Thymus (tissue), 11 donors: ENCODE measurements at regions not wholly inside any gene's neighbourhood (a gene's known extent, or its start where the extent isn't known, plus 50 kb on each side); places are given as distances from the start of the nearest gene placed in this dataset.
A peak's percentile ranks its signal among the peaks of the same experiment; 100 is the strongest.
"Not testable (repeated sequence)": the region's sequence is repeated elsewhere in the genome, so short reads cannot be mapped to it uniquely, and the experiment has no call there.

Experiments used
- DNase-seq, 9 donors: peaks; one replicate each; pipeline ENCODE4 v3.0.0-alpha.2; 2013; ENCODE audit warnings: low spot score in 9 of 9, low read depth in 6 of 9, missing footprints in 1 of 9
- H3K27ac ChIP-seq, 2 donors: one replicate each; pipeline ENCODE4 v1.5.1; 2013; ENCODE audit warnings: control low read depth in 1 of 2, low read depth in 1 of 2, low read length in 1 of 2, mild to moderate bottlenecking in 1 of 2, moderate library complexity in 1 of 2
- H3K27me3 ChIP-seq, 2 donors: one replicate each; pipeline ENCODE4 v1.5.1; 2013; ENCODE audit warnings: low read length in 1 of 2; ENCODE audit not compliant: control insufficient read depth in 2 of 2, insufficient read depth in 1 of 2
- H3K36me3 ChIP-seq, 2 donors: one replicate each; pipeline ENCODE4 v1.5.1; 2013; ENCODE audit warnings: low read length in 1 of 2, mild to moderate bottlenecking in 1 of 2, moderate library complexity in 1 of 2; ENCODE audit not compliant: control insufficient read depth in 2 of 2, insufficient read depth in 2 of 2
- H3K4me1 ChIP-seq, 2 donors: one replicate each; pipeline ENCODE4 v1.5.1; 2013; ENCODE audit warnings: low read length in 2 of 2; ENCODE audit not compliant: control insufficient read depth in 2 of 2, insufficient read depth in 2 of 2
- H3K4me3 ChIP-seq, 2 donors: one replicate each; pipeline ENCODE4 v1.5.1; 2013; ENCODE audit warnings: low read length in 2 of 2, control low read depth in 1 of 2, mild to moderate bottlenecking in 1 of 2
- H3K9me3 ChIP-seq, 2 donors: one replicate each; pipeline ENCODE4 v1.5.1; 2013; ENCODE audit warnings: low read length in 1 of 2, mild to moderate bottlenecking in 1 of 2; ENCODE audit not compliant: control insufficient read depth in 2 of 2, insufficient read depth in 1 of 2
- WGBS: extraction: QIAGEN DNeasy Blood & Tissue Kit; methylation state at CpG from one replicate; pipeline ENCODE4 v1.1.7; 2013; 5-methylcytosine and 5-hydroxymethylcytosine counted together
- donor health status: healthy.

DNA sequence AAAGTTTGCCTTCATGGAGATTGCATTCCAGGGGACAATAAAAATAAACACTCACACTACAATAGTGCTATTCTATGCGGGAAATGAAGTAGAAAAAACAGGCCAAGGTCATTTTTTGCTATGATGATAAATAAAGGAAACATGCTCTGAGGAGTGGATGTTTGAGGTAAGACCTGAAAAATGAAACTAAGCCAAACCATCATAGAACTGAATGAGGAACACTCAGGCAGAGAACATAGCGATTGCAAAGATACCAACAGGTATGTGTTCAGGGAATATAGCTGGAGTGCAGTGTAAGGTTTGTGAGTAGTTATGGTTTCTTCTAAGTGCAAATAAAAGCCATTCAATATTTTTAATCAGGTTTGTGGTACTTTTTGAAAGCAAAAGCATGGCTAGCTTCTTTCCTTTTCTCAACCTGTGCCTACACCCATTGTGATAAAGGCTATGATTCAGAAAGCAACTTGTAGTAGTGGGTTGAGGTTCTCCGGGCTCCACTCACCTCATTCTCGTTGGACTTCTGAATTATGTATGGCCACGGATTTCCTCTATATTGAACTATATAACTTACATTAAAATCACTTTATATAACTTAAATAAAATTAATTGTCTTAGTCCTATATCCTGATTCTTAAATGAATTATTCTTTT is 278.2 kb upstream of the CHORDC1 start:
- H3K36me3 ChIP-seq, result no peaks in the 10 kb centered on the region
- H3K9me3 ChIP-seq, result no peaks in the 10 kb centered on the region
- no peak for DNase-seq
- WGBS, result 88% methylated on average over 5 of the region's 5 CpGs
- H3K27me3 ChIP-seq, result no peaks in the 10 kb centered on the region
- H3K4me1 ChIP-seq, result no peaks in the 10 kb centered on the region
- H3K4me3 ChIP-seq, result no peak overlapping the region
- H3K27ac ChIP-seq, result no peak overlapping the region

GRCh38 chr11:90496722-90497121 is 273.9 kb upstream of the CHORDC1 start:
- no peak for DNase-seq
- no peak overlapping the region for H3K4me3 ChIP-seq
- H3K36me3 ChIP-seq, result no peaks in the 10 kb centered on the region
- 98% methylated on average over 1 of the region's 1 CpG for WGBS
- H3K9me3 ChIP-seq, result no peaks in the 10 kb centered on the region
- no peaks in the 10 kb centered on the region for H3K27me3 ChIP-seq
- no peaks in the 10 kb centered on the region for H3K4me1 ChIP-seq
- no peak overlapping the region for H3K27ac ChIP-seq

DNA sequence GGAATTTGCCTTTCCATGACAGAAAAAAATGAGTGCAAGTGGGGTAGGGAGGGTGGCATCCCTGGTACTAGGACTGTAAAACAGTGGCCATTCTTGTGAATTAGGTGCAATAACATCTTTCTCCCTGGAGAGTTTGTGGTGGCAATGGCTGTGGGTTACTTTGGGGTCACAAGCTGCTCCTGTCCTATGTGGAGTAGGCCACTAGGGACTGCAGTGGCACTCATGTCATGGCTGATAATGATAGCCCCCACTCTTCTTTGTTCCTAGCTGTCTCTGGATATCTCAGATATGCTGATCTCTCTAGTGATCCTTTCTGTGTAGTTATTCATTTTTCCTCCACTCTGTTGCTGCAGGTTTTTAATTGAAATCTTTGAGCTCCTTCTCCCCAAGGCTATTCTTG is 270.5 kb upstream of the CHORDC1 start:
- no peak overlapping the region for H3K27ac ChIP-seq
- DNase-seq, result no peak
- no peaks in the 10 kb centered on the region for H3K4me1 ChIP-seq
- H3K36me3 ChIP-seq, result no peaks in the 10 kb centered on the region
- H3K27me3 ChIP-seq, result no peaks in the 10 kb centered on the region
- no peak overlapping the region for H3K4me3 ChIP-seq
- no peaks in the 10 kb centered on the region for H3K9me3 ChIP-seq

- H3K27me3 ChIP-seq, result no peaks in the 10 kb centered on the region
- H3K4me1 ChIP-seq, result no peaks in the 10 kb centered on the region
- H3K4me3 ChIP-seq, result no peak overlapping the region
- no peak overlapping the region for H3K27ac ChIP-seq
- 76% methylated on average over 2 of the region's 2 CpGs for WGBS
- no peaks in the 10 kb centered on the region for H3K9me3 ChIP-seq
- no peak for DNase-seq
- no peaks in the 10 kb centered on the region for H3K36me3 ChIP-seq
These were observed 268.6 kb upstream of the CHORDC1 start for GRCh38 chr11:90491466-90491865.

DNA sequence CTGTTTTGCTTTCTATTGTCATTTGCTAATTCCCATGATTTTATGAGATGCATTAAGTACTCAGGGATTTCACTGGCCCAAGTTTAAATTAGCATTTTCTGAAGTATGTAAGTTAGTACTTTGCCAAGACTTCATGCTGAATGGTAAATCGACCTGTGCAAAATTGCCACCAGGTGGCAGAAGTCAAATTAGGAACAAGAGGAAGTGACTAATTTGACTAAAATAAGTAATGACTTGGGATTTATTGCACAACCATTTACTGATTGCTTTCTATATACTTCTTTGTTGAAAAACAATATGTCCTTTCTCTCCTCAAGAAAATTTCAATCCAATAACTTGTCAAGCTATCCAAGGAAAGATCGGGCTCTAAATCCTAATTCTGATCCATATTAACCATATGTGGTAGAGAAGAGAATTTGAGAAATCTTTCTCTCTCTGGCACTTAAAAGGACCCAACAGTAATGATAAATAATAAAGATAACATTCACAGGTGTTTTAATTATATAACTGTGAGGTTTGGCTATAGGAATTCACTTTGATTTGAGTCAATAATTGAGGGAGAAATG is 253.7 kb upstream of the CHORDC1 start:
- no peaks in the 10 kb centered on the region for H3K4me1 ChIP-seq
- no peaks in the 10 kb centered on the region for H3K27me3 ChIP-seq
- DNase-seq, result peak in 4 of 9 donors; percentile 3 to 20 (median 9)
- no peaks in the 10 kb centered on the region for H3K36me3 ChIP-seq
- no peak overlapping the region for H3K27ac ChIP-seq
- H3K4me3 ChIP-seq, result no peak overlapping the region
- 53% methylated on average over 2 of the region's 2 CpGs for WGBS
- no peaks in the 10 kb centered on the region for H3K9me3 ChIP-seq

GRCh38 chr11:90468923-90469322 is 246.1 kb upstream of the CHORDC1 start:
- Histone ChIP-seq H3K36me3 (no peaks in the 10 kb centered on the region), H3K4me3 (no peak overlapping the region), H3K27ac (no peak overlapping the region), H3K27me3 (no peaks in the 10 kb centered on the region), H3K9me3 (no peaks in the 10 kb centered on the region), H3K4me1 (no peaks in the 10 kb centered on the region)
- 94% methylated on average over 2 of the region's 2 CpGs for WGBS
- DNase-seq, result no peak

GRCh38 chr11:90465553-90465952 is 242.7 kb upstream of the CHORDC1 start:
- Histone ChIP-seq H3K4me1 (no peaks in the 10 kb centered on the region), H3K9me3 (no peaks in the 10 kb centered on the region), H3K27ac (no peak overlapping the region), H3K27me3 (no peaks in the 10 kb centered on the region), H3K4me3 (no peak overlapping the region), H3K36me3 (no peaks in the 10 kb centered on the region)
- no peak for DNase-seq
- WGBS, result 93% methylated on average over 5 of the region's 5 CpGs

DNA sequence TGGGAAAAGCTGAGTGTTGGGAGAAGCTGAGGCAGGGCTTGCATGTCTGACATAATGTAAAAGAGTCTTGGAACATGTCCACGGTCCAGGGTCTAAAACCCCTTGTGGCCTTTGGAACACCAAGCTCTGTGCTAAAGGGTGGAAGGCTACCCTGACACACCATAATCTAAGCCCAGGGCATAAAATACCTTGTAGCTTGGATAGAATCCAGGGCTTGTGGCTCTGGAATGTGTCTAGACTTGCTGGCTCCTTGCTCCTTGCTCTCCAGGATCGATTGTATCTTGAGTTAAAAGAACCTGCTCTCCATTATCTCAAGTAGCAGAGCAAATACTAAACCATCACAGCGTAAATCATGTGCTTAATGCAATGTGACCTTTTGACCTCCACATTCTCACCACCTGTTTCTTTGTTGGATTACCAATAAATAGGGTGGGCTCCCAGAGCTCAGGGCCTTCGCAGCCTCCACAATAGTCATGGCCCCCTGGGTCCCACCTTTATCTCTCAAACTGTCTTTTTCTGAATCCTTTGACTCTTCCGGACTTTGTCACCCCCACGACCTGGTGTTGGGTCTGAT is 232.6 kb upstream of the CHORDC1 start:
- not testable (repeated sequence) for H3K27ac ChIP-seq, H3K9me3 ChIP-seq, H3K4me1 ChIP-seq, H3K4me3 ChIP-seq, H3K27me3 ChIP-seq, H3K36me3 ChIP-seq, DNase-seq
- 86% methylated on average over 6 of the region's 6 CpGs for WGBS

- Histone ChIP-seq H3K27ac (no peak overlapping the region), H3K36me3 (no peaks in the 10 kb centered on the region), H3K4me1 (no peaks in the 10 kb centered on the region), H3K27me3 (no peaks in the 10 kb centered on the region), H3K9me3 (no peaks in the 10 kb centered on the region), H3K4me3 (no peak overlapping the region)
- no peak for DNase-seq
These were observed 230.7 kb upstream of the CHORDC1 start for GRCh38 chr11:90453525-90453924.
